Ovary (tissue), 7 donors: ENCODE measurements at regions not wholly inside any gene's neighbourhood (a gene's known extent, or its start where the extent isn't known, plus 50 kb on each side); places are given as distances from the start of the nearest gene placed in this dataset.
"Not testable (repeated sequence)": the region's sequence is repeated elsewhere in the genome, so short reads cannot be mapped to it uniquely, and the experiment has no call there.

ENCODE experiments used
- DNase-seq, 5 donors: peaks; one replicate each; pipeline ENCODE4 v3.0.0-alpha.2; 2019 to 2020
- H3K27ac ChIP-seq, 2 donors: fragments of 200-600 bp; one replicate each; pipeline versions ENCODE4 v1.5.1 to v1.8.0; 2019 to 2022
- H3K27me3 ChIP-seq: fragments of 200-600 bp; one replicate; pipeline ENCODE4 v1.8.0; 2022
- H3K36me3 ChIP-seq: fragments of 200-600 bp; sonication (generic); one replicate; pipeline ENCODE4 v1.5.1; 2019
- H3K4me1 ChIP-seq: one replicate; pipeline ENCODE4 v1.8.1; 2013; ENCODE audit warnings: mild to moderate bottlenecking, moderate library complexity; ENCODE audit not compliant: insufficient read depth
- H3K4me3 ChIP-seq: fragments of 200-600 bp; sonication (generic); one replicate; pipeline ENCODE4 v1.5.1; 2017
- H3K9me3 ChIP-seq, 2 donors: fragments of 200-600 bp in 1 of 2; sonication (generic) in 1 of 2; one replicate each; pipeline versions ENCODE4 v1.5.1 to v1.8.1; 2013 to 2019; ENCODE audit warnings: mild to moderate bottlenecking in 1 of 2, moderate library complexity in 1 of 2
- CTCF ChIP-seq, 3 donors: fragments of 450-650 bp in 2 of 3; fragments of 200-600 bp in 1 of 3; IDR thresholded peaks; one replicate each; pipeline versions ENCODE4 v1.5.1 to v1.8.0; 2016 to 2022; ENCODE audit warnings: antibody characterized with exemption in 3 of 3, mild to moderate bottlenecking in 1 of 3
- EP300 ChIP-seq: sonication (generic); formaldehyde crosslinking; IDR thresholded peaks from one replicate; pipeline ENCODE4 v1.6.1; 2017; ENCODE audit warnings: antibody characterized with exemption
- POLR2A ChIP-seq: fragments of 450-650 bp; IDR thresholded peaks from one replicate; pipeline ENCODE4 v1.6.1; 2017; ENCODE audit warnings: antibody characterized with exemption, mild to moderate bottlenecking, moderate library complexity
- WGBS, 3 donors: extraction: QIAGEN DNeasy Blood & Tissue Kit in 1 of 3; methylation state at CpG; one replicate each; pipeline versions ENCODE4 v1.1.5 to v1.1.7; 2013 to 2017; 5-methylcytosine and 5-hydroxymethylcytosine counted together
- intact Hi-C, 4 donors: fragments of 100-400 bp; cut with DNase I; formaldehyde crosslinking; loops; one replicate each; pipeline versions ENCODE4 v1.11.0 to v1.15.1; 2022 to 2023
- donor health status: DM: no; HTN: no; CAD: no; lungs with moderate emphysema.
- donor health status: DM: no; HTN: no; CAD: no.
- donor health status: Bipolar disorder and iron deficiency.
- donor health status: DM: no; HTN: no; CAD: no.
- donor health status: DM: yes; HTN: yes; CAD: no.

GRCh38 chr4:42311591-42311990 lies 85.7 kb upstream of the SHISA3 start:
- H3K27me3 ChIP-seq = no peaks in the 10 kb centered on the region
- 66 to 73% (median 71%) methylated on average over 3 of the region's 3 CpGs for WGBS, 3 donors
- H3K4me3 ChIP-seq = no peak overlapping the region
- DNase-seq = no peak
- H3K27ac ChIP-seq = no peak overlapping the region
- no peaks in the 10 kb centered on the region for H3K9me3 ChIP-seq
- H3K36me3 ChIP-seq = no peaks in the 10 kb centered on the region
- no peak for TF ChIP-seq POLR2A
- no peaks in the 10 kb centered on the region for H3K4me1 ChIP-seq
- intact Hi-C loops = no loop called here

GRCh38 chr4:42313420-42313819 lies 83.9 kb upstream of the SHISA3 start:
- H3K4me3 ChIP-seq, H3K9me3 ChIP-seq, DNase-seq, H3K27me3 ChIP-seq, intact Hi-C loops, H3K27ac ChIP-seq, H3K4me1 ChIP-seq, H3K36me3 ChIP-seq: not testable (repeated sequence)
- WGBS, 3 donors = 88 to 92% (median 90%) methylated on average over 6 of the region's 6 CpGs

- no peaks in the 10 kb centered on the region for H3K9me3 ChIP-seq
- H3K36me3 ChIP-seq = no peaks in the 10 kb centered on the region
- H3K4me3 ChIP-seq = no peak overlapping the region
- H3K27ac ChIP-seq = no peak overlapping the region
- TF ChIP-seq POLR2A = no peak
- no peak for TF ChIP-seq EP300
- TF ChIP-seq CTCF (IDR thresholded peaks at IDR 0.05) = no peak
- H3K27me3 ChIP-seq = no peaks in the 10 kb centered on the region
- 93 to 95% (median 94%) methylated on average over 16 of the region's 16 CpGs for WGBS, 3 donors
- intact Hi-C loops = no loop called here
- no peaks in the 10 kb centered on the region for H3K4me1 ChIP-seq
- no peak for DNase-seq
Measured at GRCh38 chr4:42313872-42314271, 83.4 kb upstream of the SHISA3 start.

- intact Hi-C loops = no loop called here
- DNase-seq = no peak
- WGBS, 3 donors = 91 to 96% (median 92%) methylated on average over 23 to 28 of the region's 28 CpGs
- H3K4me1 ChIP-seq = no peaks in the 10 kb centered on the region
- H3K27ac ChIP-seq = no peak overlapping the region
- H3K27me3 ChIP-seq = no peaks in the 10 kb centered on the region
- H3K9me3 ChIP-seq = no peaks in the 10 kb centered on the region
- H3K4me3 ChIP-seq = no peak overlapping the region
- H3K36me3 ChIP-seq = no peaks in the 10 kb centered on the region
- TF ChIP-seq CTCF (IDR thresholded peaks at IDR 0.05) = no peak
- no peak for TF ChIP-seq POLR2A
- TF ChIP-seq EP300 = no peak
Measured at GRCh38 chr4:42315231-42315630, 82.1 kb upstream of the SHISA3 start.

- no peaks in the 10 kb centered on the region for H3K9me3 ChIP-seq
- no peak overlapping the region for H3K27ac ChIP-seq
- intact Hi-C loops = no loop called here
- no peak overlapping the region for H3K4me3 ChIP-seq
- TF ChIP-seq EP300 = no peak
- no peak for TF ChIP-seq CTCF (IDR thresholded peaks at IDR 0.05)
- TF ChIP-seq POLR2A = no peak
- DNase-seq = no peak
- H3K36me3 ChIP-seq = no peaks in the 10 kb centered on the region
- 75 to 76% (median 76%) methylated on average over 10 of the region's 10 CpGs for WGBS, 3 donors
- no peaks in the 10 kb centered on the region for H3K4me1 ChIP-seq
- no peaks in the 10 kb centered on the region for H3K27me3 ChIP-seq
Measured at GRCh38 chr4:42320822-42321388, 76.4 kb upstream of the SHISA3 start.

GRCh38 chr4:42326040-42326439 lies 71.2 kb upstream of the SHISA3 start:
- H3K4me1 ChIP-seq = no peaks in the 10 kb centered on the region
- H3K27ac ChIP-seq = no peak overlapping the region
- no peaks in the 10 kb centered on the region for H3K27me3 ChIP-seq
- TF ChIP-seq CTCF (IDR thresholded peaks at IDR 0.05) (no peak), POLR2A (no peak), EP300 (no peak)
- DNase-seq = no peak
- 61 to 75% (median 70%) methylated on average over 5 of the region's 5 CpGs for whole genome bisulfite sequencing, 3 donors
- H3K9me3 ChIP-seq = no peaks in the 10 kb centered on the region
- intact Hi-C loops = no loop called here
- no peak overlapping the region for H3K4me3 ChIP-seq
- H3K36me3 ChIP-seq = no peaks in the 10 kb centered on the region
